Epithelial cell of esophagus (primary cell): ENCODE measurements at regions not wholly inside any gene's neighbourhood (a gene's known extent, or its start where the extent isn't known, plus 50 kb on each side); places are given as distances from the start of the nearest gene placed in this dataset.
A peak's percentile ranks its signal among the peaks of the same experiment; 100 is the strongest.

Experiments
- DNase-seq: peaks from one replicate; pipeline ENCODE4 v3.0.0; 2010; ENCODE audit warnings: low read depth
- H3K4me3 ChIP-seq: 2 replicates; pipeline ENCODE4 v1.5.1; 2011; ENCODE audit warnings: mild to moderate bottlenecking, low read length, control low read depth
- CTCF ChIP-seq: IDR thresholded peaks from 2 replicates; pipeline ENCODE4 v1.5.1; 2011; ENCODE audit warnings: low read depth, mild to moderate bottlenecking, low read length, control low read depth, inconsistent platforms; ENCODE audit not compliant: insufficient read depth; ENCODE audit errors: missing control alignments

- H3K4me3 ChIP-seq: no peak overlapping the region
- TF ChIP-seq CTCF: no peak
- peak; percentile 75 for DNase-seq
Measured at GRCh38 chr1:218669431-218669830, 324.3 kb downstream of the TGFB2 start.

GRCh38 chr1:218670875-218671274 is 325.7 kb downstream of the TGFB2 start:
- H3K4me3 ChIP-seq: no peak overlapping the region
- no peak for TF ChIP-seq CTCF
- no peak for DNase-seq

- TF ChIP-seq CTCF: no peak
- DNase-seq: no peak
- no peak overlapping the region for H3K4me3 ChIP-seq
Measured at GRCh38 chr1:218671573-218671972, 326.4 kb downstream of the TGFB2 start.

GRCh38 chr1:218673170-218673569 is 328.0 kb downstream of the TGFB2 start:
- no peak for TF ChIP-seq CTCF
- H3K4me3 ChIP-seq: no peak overlapping the region
- DNase-seq: no peak

GRCh38 chr1:218674280-218674773 is 329.2 kb downstream of the TGFB2 start:
- no peak overlapping the region for H3K4me3 ChIP-seq
- DNase-seq: peak; percentile 73

GRCh38 chr1:218677026-218677425 is 331.9 kb downstream of the TGFB2 start:
- no peak for DNase-seq
- no peak for TF ChIP-seq CTCF
- no peak overlapping the region for H3K4me3 ChIP-seq

More at GRCh38 chr1:218674280-218674773, 329.2 kb downstream of the TGFB2 start:
- TF ChIP-seq CTCF: peak; percentile 31

GRCh38 chr1:218679391-218679790 is 334.3 kb downstream of the TGFB2 start:
- TF ChIP-seq CTCF: no peak
- DNase-seq: peak; percentile 55
- H3K4me3 ChIP-seq: no peak overlapping the region
